Stimulated activated CD8-positive, alpha-beta memory T cell treated with anti-CD3 and anti-CD28 coated beads, Interleukin-2, amount 100 ng/mL, for 48 hours (primary cell): ENCODE measurements at regions not wholly inside any gene's neighbourhood (a gene's known extent, or its start where the extent isn't known, plus 50 kb on each side); places are given as distances from the start of the nearest gene placed in this dataset.

Source experiments
- DNase-seq, 2 donors: peaks; one replicate each; pipeline ENCODE4 v3.0.0-alpha.2; 2020; ENCODE audit warnings: low read depth in 2 of 2

- DNase-seq, result no peak
Observed at GRCh38 chr17:77488531-77489238, 347.9 kb downstream of the SEC14L1 start.

DNA sequence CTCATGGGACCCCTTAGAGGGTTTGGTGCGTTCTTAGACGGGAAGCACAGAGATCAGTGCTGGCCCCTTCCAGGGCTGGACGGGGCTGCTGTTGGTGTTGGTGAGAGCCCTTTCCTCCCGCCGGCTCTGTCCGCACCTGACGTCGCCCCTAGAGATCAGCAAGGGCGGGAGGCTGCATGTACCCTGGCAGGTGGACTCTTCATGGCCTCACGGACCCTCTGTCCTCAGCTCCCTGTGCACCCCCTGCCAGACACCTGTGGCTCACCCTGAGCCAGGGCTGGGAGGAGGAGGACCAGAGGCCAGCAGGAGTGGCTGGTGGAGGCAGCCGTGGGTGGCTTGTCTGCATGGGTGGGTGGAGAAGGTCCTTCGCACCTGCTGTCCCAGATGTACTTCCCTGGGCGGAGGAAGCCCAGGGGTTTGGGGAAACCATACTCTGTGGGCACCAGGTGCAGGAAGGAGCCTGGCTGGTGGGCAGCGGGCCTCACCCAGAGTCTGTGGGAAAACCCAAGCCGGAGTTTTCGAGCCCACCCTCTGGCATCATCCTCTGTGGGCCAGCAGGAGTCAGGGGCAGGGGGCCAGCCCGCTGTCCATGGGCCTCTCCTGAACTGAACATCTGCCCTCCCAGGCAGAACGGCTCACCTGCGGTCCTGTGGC lies 348.6 kb downstream of the SEC14L1 start:
- DNase-seq, result no peak

DNA sequence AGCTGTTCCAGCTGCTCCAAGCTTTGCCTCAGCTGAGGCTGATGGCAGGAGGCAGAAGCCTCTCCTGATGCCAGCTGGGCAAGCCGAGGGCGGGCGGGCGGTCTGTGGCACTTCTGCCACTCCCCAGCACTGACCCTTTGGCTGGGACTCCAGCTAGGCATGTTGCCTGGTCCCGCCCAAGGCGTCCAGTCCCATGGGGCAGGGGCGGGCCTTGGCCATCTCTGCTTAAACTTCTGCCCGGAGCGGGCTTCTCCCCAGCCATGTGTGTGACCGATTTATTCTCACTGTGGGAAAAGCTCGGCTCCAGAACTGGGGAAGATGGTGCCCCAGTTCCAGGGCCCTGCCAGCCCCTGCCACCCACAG lies 349.1 kb downstream of the SEC14L1 start:
- no peak for DNase-seq

GRCh38 chr17:77490361-77491183 lies 349.8 kb downstream of the SEC14L1 start:
- DNase-seq, result no peak

GRCh38 chr17:77491921-77492445 lies 351.2 kb downstream of the SEC14L1 start:
- no peak for DNase-seq

DNA sequence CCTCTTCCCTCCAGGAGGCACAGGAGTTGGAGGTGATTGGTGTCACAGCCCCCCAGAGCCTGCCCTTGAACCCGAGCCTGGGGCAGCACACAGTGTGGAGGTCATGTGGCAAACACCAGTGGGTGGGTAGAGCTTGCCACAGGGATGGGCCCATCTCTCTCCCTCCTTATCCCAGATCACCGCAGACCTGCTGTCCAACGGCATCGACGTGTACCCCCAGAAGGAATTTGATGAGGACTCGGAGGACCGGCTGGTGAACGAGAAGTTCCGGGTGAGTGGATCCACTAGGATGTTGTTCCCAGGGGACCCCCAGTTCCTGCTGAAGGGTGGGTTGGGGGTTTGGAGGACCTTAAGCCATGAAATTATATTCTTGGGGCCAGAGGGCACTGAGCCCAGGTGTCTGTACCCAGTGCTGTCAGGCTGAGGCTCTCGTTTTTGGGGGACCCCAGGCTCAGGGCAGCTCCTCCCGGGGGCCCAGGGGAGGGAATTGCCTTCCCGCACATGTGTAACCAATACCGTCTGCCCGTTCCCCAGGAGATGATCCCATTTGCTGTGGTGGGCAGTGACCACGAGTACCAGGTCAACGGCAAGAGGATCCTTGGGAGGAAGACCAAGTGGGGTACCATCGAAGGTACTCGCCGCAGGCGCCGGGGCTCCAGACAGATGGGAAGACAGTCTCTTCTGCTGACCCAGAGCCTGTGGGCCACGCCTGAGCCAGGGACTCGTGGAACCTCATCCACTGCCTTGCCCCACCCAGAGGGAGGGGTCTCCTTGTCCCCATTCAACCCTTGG lies 351.9 kb downstream of the SEC14L1 start:
- no peak for DNase-seq

DNA sequence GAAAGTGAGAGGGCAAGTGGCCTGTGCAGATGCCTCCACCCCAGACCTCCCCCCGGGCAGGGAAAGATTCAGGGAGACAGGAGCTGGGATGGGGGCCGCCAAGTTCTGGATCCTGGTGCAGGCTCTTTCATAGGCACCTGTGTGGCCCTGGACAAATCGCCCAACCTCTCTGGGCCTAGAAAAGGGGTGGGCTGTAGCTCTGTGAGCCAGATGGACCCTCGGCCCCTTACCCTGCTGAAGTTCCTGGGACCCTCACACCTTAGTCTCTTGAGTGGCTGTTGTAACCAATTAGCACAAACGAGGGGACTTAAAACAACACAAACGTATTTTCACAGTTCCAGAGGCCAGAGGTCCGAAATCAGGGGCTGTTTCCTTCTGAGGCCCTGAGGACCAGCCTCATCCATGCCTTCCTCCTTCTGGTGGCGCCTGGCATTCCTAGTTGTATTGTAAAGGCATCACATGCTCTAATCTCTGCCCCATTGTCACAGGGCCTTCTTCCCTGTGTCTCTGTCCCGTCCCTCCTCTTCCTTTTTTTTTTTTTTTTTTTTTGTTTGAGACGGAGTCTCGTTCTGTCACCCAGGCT lies 352.6 kb downstream of the SEC14L1 start:
- no peak for DNase-seq

GRCh38 chr17:77493901-77494663 lies 353.3 kb downstream of the SEC14L1 start:
- DNase-seq, result no peak

DNA sequence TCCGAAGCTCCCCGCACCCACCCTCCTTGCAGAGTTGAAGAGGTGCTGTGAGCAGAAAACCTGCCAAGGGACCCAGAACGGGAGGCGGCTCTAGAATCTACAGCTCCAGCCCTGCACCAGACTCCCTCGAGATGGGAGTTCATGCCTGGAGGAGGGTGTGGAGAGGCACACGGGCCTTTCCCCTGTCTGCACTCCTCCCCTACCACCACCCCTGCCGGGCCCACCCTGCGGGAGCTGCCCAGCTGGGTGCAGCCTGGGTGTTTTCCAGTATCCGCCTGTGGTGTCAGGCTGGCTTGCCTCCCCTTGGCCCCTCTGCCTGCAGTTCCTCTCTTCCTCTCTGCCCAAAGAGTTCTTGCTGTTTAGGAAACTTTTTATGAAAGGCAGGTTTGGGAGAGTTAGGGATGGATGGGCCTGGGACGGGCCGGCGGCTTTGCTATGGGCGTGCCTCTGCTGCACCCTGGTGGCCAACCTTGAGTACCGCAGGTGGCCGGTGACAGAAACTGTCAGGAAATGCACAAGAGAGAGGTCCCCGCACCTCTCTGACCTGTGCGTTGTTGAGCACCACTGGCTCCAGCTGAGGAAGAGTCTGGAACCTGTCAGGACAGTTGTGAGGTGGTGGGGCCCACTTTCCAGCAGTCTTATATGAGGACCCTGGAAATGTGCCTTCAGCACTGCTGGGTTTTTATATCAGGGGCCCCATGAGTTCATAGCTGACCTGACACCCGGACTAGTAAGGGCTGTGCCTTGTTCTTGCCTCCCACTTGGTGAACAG lies 354.1 kb downstream of the SEC14L1 start:
- DNase-seq, result peak; percentile 57 to 61

DNA sequence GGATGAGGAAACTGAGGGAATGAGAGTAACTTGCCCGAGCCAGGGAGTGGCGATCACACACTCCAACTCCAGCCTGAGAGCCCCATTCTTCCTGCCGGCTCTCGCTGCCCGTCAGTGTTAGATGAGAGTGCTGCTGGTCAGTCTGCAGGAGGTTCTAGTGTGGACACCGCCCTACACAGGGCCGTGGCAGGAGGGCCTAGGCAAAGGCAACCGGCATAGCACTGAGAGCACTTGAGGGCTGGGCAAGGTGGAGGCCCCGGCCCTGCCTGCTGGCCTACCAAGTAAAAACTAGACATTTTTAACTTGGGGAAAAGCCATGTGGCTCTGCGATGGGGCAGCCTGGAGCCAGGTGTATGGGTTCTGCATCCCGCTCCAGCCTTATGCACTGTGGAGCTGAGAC lies 354.8 kb downstream of the SEC14L1 start:
- DNase-seq, result no peak

GRCh38 chr17:77496401-77496801 lies 355.6 kb downstream of the SEC14L1 start:
- no peak for DNase-seq

DNA sequence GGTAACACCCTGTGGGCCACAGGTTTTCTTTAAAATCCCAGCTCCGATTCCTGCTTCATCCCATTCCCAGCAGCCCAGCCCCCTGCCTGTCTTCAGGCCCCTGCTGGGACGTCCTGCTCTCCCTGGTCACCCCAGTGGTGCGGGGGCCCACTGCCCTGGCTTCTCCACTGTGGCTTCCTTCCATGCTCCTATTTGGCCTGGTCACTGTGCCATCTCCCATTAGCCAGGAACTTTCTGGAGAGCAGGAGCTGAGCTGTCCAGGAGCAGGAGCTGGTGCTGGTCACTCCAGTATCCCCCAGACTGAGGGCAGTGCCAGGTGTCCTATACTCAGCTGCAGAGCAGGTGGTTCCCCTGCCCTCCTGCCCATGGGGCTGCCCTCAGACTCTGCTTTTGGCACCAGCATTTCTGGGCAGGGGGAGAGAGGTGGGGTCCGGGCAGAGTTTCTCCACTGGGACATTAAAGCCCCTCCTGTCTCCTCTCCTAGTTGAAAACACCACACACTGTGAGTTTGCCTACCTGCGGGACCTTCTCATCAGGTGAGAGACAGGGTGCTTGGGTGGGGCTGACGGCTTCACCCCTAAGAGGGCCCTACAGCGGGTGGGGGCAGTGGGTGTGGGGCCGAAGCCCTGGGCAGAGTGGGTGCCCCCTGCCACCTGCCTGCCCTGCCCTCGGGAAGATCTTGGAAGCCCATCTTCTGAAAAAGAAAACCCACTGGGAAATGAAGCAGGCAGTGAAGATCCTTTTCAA lies 356.2 kb downstream of the SEC14L1 start:
- no peak for DNase-seq

DNA sequence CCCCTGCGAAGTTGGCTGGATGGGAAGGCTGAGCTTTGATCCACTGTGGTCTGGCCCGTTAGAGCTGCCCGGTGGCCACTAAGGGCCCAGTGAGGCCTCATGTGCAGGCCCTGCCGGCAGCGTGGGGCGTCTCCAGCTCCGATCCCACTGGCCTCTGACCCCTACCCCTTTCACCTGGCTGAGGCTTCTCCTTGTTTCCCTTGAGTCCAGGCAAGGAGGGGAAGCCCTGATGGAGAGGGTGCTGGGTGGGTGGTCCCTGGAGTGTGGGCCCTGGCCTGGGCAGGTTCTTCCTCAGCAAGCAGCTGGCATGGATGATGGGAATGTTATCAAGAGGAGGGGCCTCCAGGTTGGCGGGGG lies 356.8 kb downstream of the SEC14L1 start:
- DNase-seq, result no peak

- DNase-seq, result no peak
Observed at GRCh38 chr17:77498091-77498741, 357.4 kb downstream of the SEC14L1 start.

GRCh38 chr17:77498791-77499698 lies 358.3 kb downstream of the SEC14L1 start:
- no peak for DNase-seq

GRCh38 chr17:77499699-77500435 lies 359.1 kb downstream of the SEC14L1 start:
- DNase-seq, result no peak

DNA sequence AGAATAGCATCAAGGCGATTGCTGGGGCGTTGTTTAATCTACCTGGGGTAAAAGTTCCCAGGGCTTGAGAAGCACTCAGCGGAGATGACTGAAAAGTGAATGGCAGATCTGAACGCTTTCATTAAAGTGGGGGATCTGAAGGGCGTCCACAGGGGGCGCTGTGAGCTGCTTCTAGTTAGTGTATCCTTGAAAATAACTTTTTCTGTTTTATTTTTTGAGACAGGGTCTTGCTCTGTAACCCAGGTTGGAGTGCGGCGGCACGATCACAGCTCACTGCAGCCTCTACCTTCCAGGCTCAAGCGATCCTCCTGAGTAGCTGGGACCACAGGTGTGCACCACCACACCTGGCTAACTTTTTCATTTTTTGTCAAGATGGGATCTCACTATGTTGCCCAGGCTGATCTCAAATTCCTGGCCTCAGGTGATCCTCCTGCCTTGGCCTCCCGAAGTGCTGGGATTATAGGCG lies 360.4 kb downstream of the SEC14L1 start:
- peak in 1 of 2 donors; percentile 34 for DNase-seq
